ENCODE measurements at regions not wholly inside any gene's neighbourhood (a gene's known extent, or its start where the extent isn't known, plus 50 kb on each side); places are given as distances from the start of the nearest gene placed in this dataset.

DNA sequence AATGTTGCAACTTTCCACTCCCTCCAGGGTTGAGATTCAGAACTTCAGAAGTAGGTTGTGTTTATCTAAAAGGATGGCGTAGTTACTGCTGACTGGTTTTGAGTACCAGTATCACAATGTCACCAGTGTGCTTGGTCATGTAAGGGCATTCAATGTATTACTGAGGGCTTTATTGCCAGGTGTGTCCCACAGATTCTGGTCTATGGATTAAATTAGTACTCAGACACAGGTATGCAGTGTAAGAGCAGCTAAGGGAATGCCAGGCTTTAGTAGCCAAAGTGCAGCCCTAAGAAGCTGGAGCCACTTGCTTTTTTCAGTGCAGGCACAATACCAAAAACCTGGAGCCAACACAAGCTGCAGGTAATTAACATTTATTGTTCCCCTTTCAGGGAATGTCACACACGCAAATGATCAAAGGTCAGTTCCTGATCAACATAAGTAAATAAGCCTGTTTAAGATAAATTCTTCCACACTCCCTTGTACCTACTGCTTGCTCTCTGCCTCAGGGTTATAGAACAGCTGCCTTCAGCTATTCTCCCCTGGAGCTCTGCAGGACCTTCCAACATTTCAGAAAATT lies 130.1 kb upstream of the ZNF91 start:
- TF ChIP-seq KLF16 (IDR thresholded peaks at IDR 0.05) (no peak), STAG1 (CRISPR knock-in tag; IDR thresholded peaks at IDR 0.05; ENCODE audit: borderline replicate concordance) (no peak)
- TF ChIP-seq, protein P1, sequence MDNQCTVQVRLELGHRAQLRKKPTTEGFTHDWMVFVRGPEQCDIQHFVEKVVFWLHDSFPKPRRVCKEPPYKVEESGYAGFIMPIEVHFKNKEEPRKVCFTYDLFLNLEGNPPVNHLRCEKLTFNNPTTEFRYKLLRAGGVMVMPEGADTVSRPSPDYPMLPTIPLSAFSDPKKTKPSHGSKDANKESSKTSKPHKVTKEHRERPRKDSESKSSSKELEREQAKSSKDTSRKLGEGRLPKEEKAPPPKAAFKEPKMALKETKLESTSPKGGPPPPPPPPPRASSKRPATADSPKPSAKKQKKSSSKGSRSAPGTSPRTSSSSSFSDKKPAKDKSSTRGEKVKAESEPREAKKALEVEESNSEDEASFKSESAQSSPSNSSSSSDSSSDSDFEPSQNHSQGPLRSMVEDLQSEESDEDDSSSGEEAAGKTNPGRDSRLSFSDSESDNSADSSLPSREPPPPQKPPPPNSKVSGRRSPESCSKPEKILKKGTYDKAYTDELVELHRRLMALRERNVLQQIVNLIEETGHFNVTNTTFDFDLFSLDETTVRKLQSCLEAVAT (IDR thresholded peaks at IDR 0.05): no peak
